H1 (cell line): ENCODE measurements at regions not wholly inside any gene's neighbourhood (a gene's known extent, or its start where the extent isn't known, plus 50 kb on each side); places are given as distances from the start of the nearest gene placed in this dataset.

Experiments used
- CTCF ChIA-PET: fragments of 300-600 bp; sonication (Branson Sonifier 250); formaldehyde crosslinking; loops from one replicate; lab custom pipeline; 2021; ENCODE audit not compliant: partially characterized antibody; lab: Charles Lee
- POLR2A ChIA-PET: fragments of 300-600 bp; sonication (Branson Sonifier 250); formaldehyde crosslinking; loops from one replicate; lab custom pipeline; 2021; ENCODE audit warnings: inconsistent platforms; ENCODE audit not compliant: partially characterized antibody; lab: Charles Lee
- DNase-seq, 2 experiments: peaks; one replicate each; pipeline versions ENCODE4 v3.0.0 to v3.0.0-alpha.2; 2010 to 2022; ENCODE audit warnings: low spot score in 2 of 2, low read depth in 1 of 2, mixed read lengths in 1 of 2
- FAIRE-seq: peaks from 2 replicates; lab custom pipeline; 2011; peaks lifted over from hg19 to GRCh38; lab: Jason Lieb, UNC
- H2AFZ ChIP-seq: 2 replicates; pipeline ENCODE4 v1.8.1; 2012; ENCODE audit warnings: low read length, inconsistent platforms
- H2AK5ac ChIP-seq: 2 replicates; pipeline ENCODE4 v1.6.1; 2013; ENCODE audit warnings: low read depth, low read length
- H2BK120ac ChIP-seq: replicated peaks from 2 replicates; pipeline ENCODE3; 2013; ENCODE audit warnings: low read depth, low read length, inconsistent platforms
- H2BK12ac ChIP-seq: 2 replicates; pipeline ENCODE4 v1.6.1; 2013; ENCODE audit warnings: low read depth, low read length
- H2BK15ac ChIP-seq: 2 replicates; pipeline ENCODE4 v1.6.1; 2013; ENCODE audit warnings: low read length
- H2BK20ac ChIP-seq: 2 replicates; pipeline ENCODE4 v1.6.1; 2013; ENCODE audit warnings: low read length
- H2BK5ac ChIP-seq: 2 replicates; pipeline ENCODE4 v1.6.1; 2013; ENCODE audit warnings: low read depth, low read length
- H3K14ac ChIP-seq: 2 replicates; pipeline ENCODE4 v1.6.1; 2013; ENCODE audit warnings: inconsistent platforms; ENCODE audit not compliant: insufficient read length
- H3K18ac ChIP-seq: 2 replicates; pipeline ENCODE4 v1.6.1; 2013; ENCODE audit warnings: low read length; ENCODE audit errors: extremely low read depth
- H3K23ac ChIP-seq: 2 replicates; pipeline ENCODE4 v1.6.1; 2013; ENCODE audit warnings: inconsistent platforms; ENCODE audit not compliant: insufficient read length
- H3K23me2 ChIP-seq: 2 replicates; pipeline ENCODE4 v1.6.1; 2013; ENCODE audit warnings: low read depth, low read length
- H3K27ac ChIP-seq: 2 replicates; pipeline ENCODE4 v1.6.1; 2011; ENCODE audit warnings: low read depth, low read length, inconsistent platforms
- H3K27me3 ChIP-seq, 4 experiments: replicated peaks in 1 of 4; 1 replicate in 1 of 4; 2 replicates in 3 of 4; pipeline versions ENCODE4 v1.6.1 to v1.8.1; 2011 to 2013; ENCODE audit warnings: low read length in 3 of 4, mild to moderate bottlenecking in 3 of 4, inconsistent platforms in 2 of 4, mixed read lengths in 2 of 4, moderate library complexity in 1 of 4; ENCODE audit not compliant: control insufficient read depth in 3 of 4, insufficient read depth in 3 of 4; ENCODE audit errors: extremely low read depth in 1 of 4
- H3K36me3 ChIP-seq, 4 experiments: 2 replicates each; pipeline versions ENCODE4 v1.6.1 to v1.8.1; 2011 to 2013; ENCODE audit warnings: mild to moderate bottlenecking in 4 of 4, low read length in 3 of 4, moderate library complexity in 2 of 4, control low read depth in 1 of 4, inconsistent platforms in 1 of 4; ENCODE audit not compliant: insufficient read depth in 4 of 4, control insufficient read depth in 2 of 4
- H3K4ac ChIP-seq: replicated peaks from 2 replicates; pipeline ENCODE3; 2013; ENCODE audit warnings: low read length, low read depth, mixed read lengths, inconsistent platforms; ENCODE audit not compliant: insufficient read length
- H3K4me1 ChIP-seq, 4 experiments: replicated peaks in 1 of 4; 1 replicate in 1 of 4; 2 replicates in 3 of 4; pipeline versions ENCODE4 v1.6.1 to v1.8.1; 2011 to 2013; ENCODE audit warnings: low read length in 3 of 4, inconsistent platforms in 2 of 4, mixed read lengths in 1 of 4; ENCODE audit not compliant: insufficient read depth in 4 of 4, control insufficient read depth in 3 of 4
- H3K4me2 ChIP-seq, 2 experiments: 2 replicates each; pipeline versions ENCODE4 v1.6.1 to v1.8.1; 2011 to 2013; ENCODE audit warnings: low read depth in 2 of 2, low read length in 2 of 2, control low read depth in 1 of 2, inconsistent platforms in 1 of 2, mild to moderate bottlenecking in 1 of 2; ENCODE audit not compliant: insufficient read depth in 1 of 2
- H3K4me3 ChIP-seq, 4 experiments: fragments of 200-600, 300-600 bp in 1 of 4; sonication (generic), shearing (Covaris generic), sonication (Bioruptor Twin) in 1 of 4; 2 replicates each; pipeline versions ENCODE4 v1.5.1 to v1.8.1; 2011 to 2016; ENCODE audit warnings: low read length in 4 of 4, low read depth in 3 of 4, control low read depth in 2 of 4, inconsistent platforms in 2 of 4, mild to moderate bottlenecking in 2 of 4, mixed read lengths in 1 of 4, moderate library complexity in 1 of 4; ENCODE audit not compliant: insufficient read depth in 2 of 4; ENCODE audit errors: extremely low read depth in 1 of 4
- H3K56ac ChIP-seq: replicated peaks from 2 replicates; pipeline ENCODE3; 2013; ENCODE audit warnings: low read depth, mild to moderate bottlenecking, mixed read lengths, low read length, inconsistent platforms; ENCODE audit not compliant: insufficient read length
- H3K79me1 ChIP-seq: 2 replicates; pipeline ENCODE4 v1.6.1; 2013; ENCODE audit warnings: low read depth, low read length, control low read depth
- H3K79me2 ChIP-seq, 2 experiments: 2 replicates each; pipeline versions ENCODE4 v1.6.1 to v1.8.1; 2012 to 2013; ENCODE audit warnings: low read length in 2 of 2, mild to moderate bottlenecking in 2 of 2, inconsistent platforms in 1 of 2; ENCODE audit not compliant: insufficient read depth in 2 of 2, control insufficient read depth in 1 of 2
- H3K9ac ChIP-seq, 4 experiments: replicated peaks in 1 of 4; 1 replicate in 1 of 4; 2 replicates in 3 of 4; pipeline versions ENCODE4 v1.6.1 to v1.8.1; 2011 to 2013; ENCODE audit warnings: low read depth in 3 of 4, low read length in 3 of 4, control low read depth in 2 of 4, mild to moderate bottlenecking in 2 of 4, moderate library complexity in 2 of 4, inconsistent platforms in 1 of 4; ENCODE audit errors: extremely low read depth in 1 of 4
- H3K9me3 ChIP-seq, 2 experiments: 2 replicates each; pipeline versions ENCODE4 v1.6.1 to v1.8.1; 2012 to 2013; ENCODE audit warnings: mild to moderate bottlenecking in 2 of 2, moderate library complexity in 2 of 2, control low read depth in 1 of 2, inconsistent platforms in 1 of 2, low read depth in 1 of 2, low read length in 1 of 2, mixed read lengths in 1 of 2; ENCODE audit not compliant: insufficient read depth in 2 of 2
- H4K20me1 ChIP-seq, 2 experiments: replicated peaks in 1 of 2; 2 replicates each; pipeline versions ENCODE3 to v1.8.1; 2011 to 2013; ENCODE audit warnings: inconsistent platforms in 2 of 2, low read length in 2 of 2, mild to moderate bottlenecking in 1 of 2; ENCODE audit not compliant: insufficient read depth in 2 of 2, control insufficient read depth in 1 of 2
- H4K5ac ChIP-seq: 2 replicates; pipeline ENCODE4 v1.6.1; 2013; ENCODE audit warnings: low read length, low read depth, mixed read lengths, inconsistent platforms; ENCODE audit not compliant: insufficient read length
- H4K8ac ChIP-seq: 2 replicates; pipeline ENCODE4 v1.8.0; 2013; ENCODE audit warnings: mild to moderate bottlenecking, moderate library complexity, low read length, inconsistent platforms; ENCODE audit not compliant: insufficient read depth; ENCODE audit errors: extremely low read depth
- H4K91ac ChIP-seq: replicated peaks from 2 replicates; pipeline ENCODE3; 2013; ENCODE audit warnings: low read length, mixed read lengths, inconsistent platforms; ENCODE audit not compliant: insufficient read length
- ASH2L ChIP-seq: fragments of 200-600, 300-600 bp; sonication (generic); IDR thresholded peaks from one replicate; pipeline ENCODE4 v1.7.1; 2017; ENCODE audit warnings: low read length
- BACH1 ChIP-seq: IDR thresholded peaks from 2 replicates; pipeline ENCODE4 v1.6.1; 2012; ENCODE audit warnings: low read length, improper control_type of control experiment
- CBX5 ChIP-seq: fragments of 300-800, 300-1000 bp; sonication (generic); IDR thresholded peaks from 2 replicates; pipeline ENCODE4 v1.7.1; 2016; ENCODE audit warnings: antibody characterized with exemption, low read length, low read depth
- CBX8 ChIP-seq: fragments of 300-800, 300-1000 bp; sonication (generic); IDR thresholded peaks from 2 replicates; pipeline ENCODE4 v1.7.1; 2016; ENCODE audit warnings: low read depth, low read length, borderline replicate concordance
- CHD2 ChIP-seq: IDR thresholded peaks from 2 replicates; pipeline ENCODE4 v1.6.1; 2012; ENCODE audit warnings: low read length, improper control_type of control experiment
- EGR1 ChIP-seq: IDR thresholded peaks from 2 replicates; pipeline ENCODE4 v1.6.1; 2011; ENCODE audit warnings: low read depth, low read length, borderline replicate concordance
- HDAC6 ChIP-seq: IDR thresholded peaks from one replicate; pipeline ENCODE4 v1.7.1; 2012; ENCODE audit warnings: low read depth, mild to moderate bottlenecking, inconsistent platforms, low read length, moderate library complexity
- RAD21 ChIP-seq, 2 experiments: IDR thresholded peaks in 1 of 2; conservative IDR thresholded peaks in 1 of 2; 2 replicates each; pipeline ENCODE4 v1.6.1; 2011; ENCODE audit warnings: low read depth in 2 of 2, low read length in 2 of 2, improper control_type of control experiment in 1 of 2, inconsistent platforms in 1 of 2, mild to moderate bottlenecking in 1 of 2, moderate library complexity in 1 of 2
- SAP30 ChIP-seq: fragments of 300-600 bp; sonication (generic); IDR thresholded peaks from 2 replicates; pipeline ENCODE4 v1.7.1; 2012; ENCODE audit warnings: low read length, moderate library complexity, mild to moderate bottlenecking, inconsistent platforms; ENCODE audit not compliant: insufficient read depth, insufficient replicate concordance
- SP1 ChIP-seq: IDR thresholded peaks from 2 replicates; pipeline ENCODE4 v1.6.1; 2011; ENCODE audit warnings: low read depth, low read length
- WGBS, 2 experiments: shearing (Covaris generic) in 1 of 2; methylation state at CpG; one replicate each; pipeline versions ENCODE4 v1.1.6 to v1.1.7; 2013 to 2015; ENCODE audit warnings: low lambda C conversion rate in 2 of 2, mixed read lengths in 2 of 2, inconsistent platforms in 1 of 2, low coverage in 1 of 2, missing lambda C conversion rate in 1 of 2; ENCODE audit not compliant: insufficient replicate concordance in 2 of 2, insufficient coverage in 1 of 2, insufficient read length in 1 of 2; ENCODE audit errors: extremely low coverage in 1 of 2, missing lambda C conversion rate in 1 of 2; 5-methylcytosine and 5-hydroxymethylcytosine counted together
- TF ChIP-seq, protein P1 (sequence below): IDR thresholded peaks from 2 replicates; pipeline ENCODE4 v1.6.1; 2012; ENCODE audit warnings: inconsistent platforms

DNA sequence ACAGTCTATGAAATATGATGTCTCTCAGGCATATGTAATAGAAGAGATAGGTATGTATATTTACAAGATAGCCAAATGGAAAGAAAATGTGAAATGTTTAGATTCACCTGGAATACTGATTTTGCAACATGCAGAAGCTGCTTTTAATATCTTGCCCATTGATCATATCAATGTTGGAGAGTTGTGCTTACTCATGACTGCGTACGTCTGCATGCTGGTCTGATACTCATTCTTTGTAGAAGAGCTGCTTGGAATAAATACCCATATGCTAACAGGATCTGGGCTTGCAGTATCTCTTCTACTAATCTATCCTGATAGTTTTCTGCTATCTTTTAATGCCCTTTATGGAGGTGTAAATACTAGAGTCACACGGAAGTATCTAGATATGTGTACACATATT, 120.6 kb upstream of the FOXP2 start:
- no peaks in the 10 kb centered on the region for H4K20me1 ChIP-seq
- H3K9me3 ChIP-seq, result no peaks in the 10 kb centered on the region
- no peak overlapping the region for H3K9ac ChIP-seq
- H3K27me3 ChIP-seq, result no peaks in the 10 kb centered on the region
- no peak overlapping the region for H3K4ac ChIP-seq
- H2BK15ac ChIP-seq, result no peak overlapping the region
- H2AK5ac ChIP-seq, result no peak overlapping the region
- WGBS, 2 experiments, result 100% methylated on average over 3 of the region's 3 CpGs; no CpG with 5 or more reads in 1 of the 2 experiments
- FAIRE-seq (no peak), DNase-seq (no peak)
- H3K18ac ChIP-seq, result no peak overlapping the region
- H4K5ac ChIP-seq, result no peak overlapping the region
- no peak overlapping the region for H2BK120ac ChIP-seq
- H3K56ac ChIP-seq, result no peak overlapping the region
- no peak overlapping the region for H2AFZ ChIP-seq
- H3K79me1 ChIP-seq, result no peaks in the 10 kb centered on the region
- no peaks in the 10 kb centered on the region for H3K79me2 ChIP-seq
- CTCF ChIA-PET, result no interaction called here
- no peak overlapping the region for H4K91ac ChIP-seq
- H3K27ac ChIP-seq, result no peak overlapping the region
- no peak overlapping the region for H4K8ac ChIP-seq
- H2BK5ac ChIP-seq, result no peak overlapping the region
- H3K4me2 ChIP-seq, result no peak overlapping the region
- POLR2A ChIA-PET, result no interaction called here
- H3K23ac ChIP-seq, result no peak overlapping the region
- H2BK12ac ChIP-seq, result no peak overlapping the region
- H3K36me3 ChIP-seq, result no peaks in the 10 kb centered on the region
- no peak overlapping the region for H2BK20ac ChIP-seq
- no peaks in the 10 kb centered on the region for H3K4me1 ChIP-seq
- no peaks in the 10 kb centered on the region for H3K23me2 ChIP-seq
- TF ChIP-seq SP1 (no peak), BACH1 (no peak), CHD2 (no peak), CBX5 (no peak), HDAC6 (no peak), RAD21 (IDR thresholded peaks at IDR 0.05 in 1 of 2, conservative IDR thresholded peaks at IDR 0.05 in 1 of 2; ENCODE audit: low read depth in 2 of 2, low read length in 2 of 2) (no peak), SAP30 (no peak), ASH2L (no peak), CBX8 (no peak), EGR1 (no peak)
- TF ChIP-seq, protein P1, sequence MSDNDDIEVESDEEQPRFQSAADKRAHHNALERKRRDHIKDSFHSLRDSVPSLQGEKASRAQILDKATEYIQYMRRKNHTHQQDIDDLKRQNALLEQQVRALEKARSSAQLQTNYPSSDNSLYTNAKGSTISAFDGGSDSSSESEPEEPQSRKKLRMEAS, result no peak
- no peak overlapping the region for H3K14ac ChIP-seq
- H3K4me3 ChIP-seq, result no peak overlapping the region
